ENCODE measurements at regions not wholly inside any gene's neighbourhood (a gene's known extent, or its start where the extent isn't known, plus 50 kb on each side); places are given as distances from the start of the nearest gene placed in this dataset.

DNA sequence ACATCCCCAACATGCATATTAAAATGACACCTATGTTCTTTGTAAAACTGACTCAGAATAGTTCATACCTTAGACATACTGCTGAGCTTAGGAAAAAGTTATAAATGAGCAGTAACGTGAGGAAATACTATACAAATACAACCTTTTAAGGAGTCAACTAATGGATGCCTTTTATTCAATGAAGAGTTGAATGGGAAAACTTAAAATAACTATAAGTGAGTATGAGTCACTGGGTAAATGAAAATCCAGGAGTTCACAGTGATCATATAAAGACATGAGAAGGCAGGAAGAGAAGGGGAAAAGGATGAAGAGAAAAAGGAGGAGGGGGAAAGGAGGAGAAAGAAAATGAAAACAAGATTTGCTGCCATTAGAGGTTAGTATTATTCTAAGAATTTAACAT lies 157.8 kb upstream of the PCDH15 start:
- DNase-seq (ENCODE audit: extremely low spot score, insufficient read length, low read depth) (no peak), FAIRE-seq (no peak)

DNA sequence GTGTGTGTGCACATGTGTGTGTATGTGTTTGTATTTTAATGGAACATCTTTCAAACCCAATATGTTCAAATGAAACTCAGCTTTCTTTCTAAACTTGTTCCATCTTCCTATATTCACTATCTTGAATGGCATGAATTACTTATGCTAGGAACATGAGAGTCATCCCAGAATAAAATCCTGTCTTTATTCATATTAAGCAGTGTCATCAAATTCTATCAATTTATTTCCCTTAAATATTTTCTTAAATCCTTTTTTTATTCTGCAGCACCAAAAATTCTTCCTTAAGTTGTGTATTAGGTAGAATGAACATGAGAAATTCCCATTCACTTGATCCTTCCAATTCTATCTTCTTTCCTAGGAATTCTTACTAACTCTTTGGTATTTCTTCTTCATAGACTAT lies 146.6 kb upstream of the PCDH15 start:
- no peak for FAIRE-seq
- DNase-seq (ENCODE audit: extremely low spot score, insufficient read length, low read depth): no peak

DNA sequence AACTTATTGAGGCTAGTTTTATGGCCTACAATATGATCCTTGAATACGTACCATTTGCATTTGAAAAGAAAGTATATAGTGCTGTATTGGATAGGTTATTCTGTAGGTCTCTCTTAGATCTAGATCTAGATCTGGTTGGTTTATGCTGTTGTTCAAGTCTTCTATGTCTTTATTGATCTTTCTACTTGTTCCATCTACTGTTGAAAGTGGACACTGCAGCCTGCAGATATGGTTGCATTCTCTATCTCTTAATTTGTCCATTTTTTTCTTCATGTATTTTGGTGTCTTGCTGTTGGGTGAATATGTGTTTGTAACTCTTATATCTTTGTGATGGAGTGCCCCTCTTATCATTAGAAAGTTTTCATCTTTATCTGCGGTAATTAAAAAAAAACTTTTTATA lies 139.4 kb upstream of the PCDH15 start:
- FAIRE-seq (no peak), DNase-seq (ENCODE audit: extremely low spot score, insufficient read length, low read depth) (no peak)

DNA sequence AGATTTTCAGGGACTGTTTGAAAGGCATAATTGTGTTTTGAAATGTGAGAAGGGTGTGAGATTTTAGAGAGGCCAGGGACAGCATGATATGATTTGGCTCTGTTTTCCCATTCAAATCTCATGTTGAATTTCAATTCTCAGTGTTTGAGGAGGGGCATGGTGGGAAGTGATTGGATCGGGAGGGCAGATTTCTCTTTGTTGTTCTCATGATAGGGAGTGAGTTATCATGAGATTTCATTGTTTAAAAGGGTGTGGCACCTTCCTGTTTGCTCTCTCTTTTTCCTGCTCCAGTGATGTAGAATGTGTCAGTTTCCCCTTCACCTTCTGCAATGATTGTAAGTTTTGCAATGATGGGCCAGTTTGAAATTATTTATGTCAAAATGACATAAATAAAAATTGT lies 113.0 kb upstream of the PCDH15 start:
- FAIRE-seq (no peak), DNase-seq (ENCODE audit: extremely low spot score, insufficient read length, low read depth) (no peak)

DNA sequence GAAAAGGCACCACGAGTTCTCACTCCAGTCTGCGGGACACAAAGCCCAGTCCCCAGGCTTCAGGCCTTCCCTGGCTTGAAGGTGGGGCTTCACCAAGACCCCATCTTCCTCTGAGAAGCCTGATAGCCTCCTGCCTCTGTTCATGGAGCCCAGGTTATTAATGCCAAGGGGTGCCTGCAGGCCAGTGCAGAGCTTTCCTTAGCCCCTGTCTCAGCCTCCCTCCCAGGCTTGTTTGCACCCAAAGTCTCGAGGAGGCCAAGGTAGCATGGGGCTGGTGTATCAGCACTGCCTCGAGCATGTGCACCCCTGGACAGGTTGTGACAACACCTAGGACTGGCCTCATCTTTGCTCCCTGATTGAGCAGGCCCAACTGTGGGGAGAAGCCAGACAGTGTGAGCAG lies 108.1 kb upstream of the PCDH15 start:
- no peak for FAIRE-seq
- no peak for DNase-seq (ENCODE audit: extremely low spot score, insufficient read length, low read depth)

DNA sequence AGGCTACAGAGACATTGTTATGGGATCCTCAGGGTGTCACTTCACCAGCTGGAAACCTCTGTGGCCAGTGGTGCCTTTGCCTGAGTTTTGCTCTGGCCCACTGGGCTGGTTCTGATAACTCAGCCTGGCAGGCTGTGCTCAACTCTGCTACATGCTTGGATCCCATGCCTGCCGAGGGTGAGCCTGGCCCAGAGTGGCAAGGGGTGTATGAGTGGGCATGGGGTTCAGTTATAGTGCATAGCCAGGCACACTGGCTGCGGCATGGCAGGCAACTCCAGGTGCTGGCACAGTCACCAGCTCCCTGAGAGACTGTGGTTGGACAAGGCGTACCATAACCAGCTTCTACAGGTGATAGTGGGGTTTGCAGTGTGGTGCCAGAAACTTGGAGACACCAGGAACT lies 107.0 kb upstream of the PCDH15 start:
- FAIRE-seq: no peak
- no peak for DNase-seq (ENCODE audit: extremely low spot score, insufficient read length, low read depth)

DNA sequence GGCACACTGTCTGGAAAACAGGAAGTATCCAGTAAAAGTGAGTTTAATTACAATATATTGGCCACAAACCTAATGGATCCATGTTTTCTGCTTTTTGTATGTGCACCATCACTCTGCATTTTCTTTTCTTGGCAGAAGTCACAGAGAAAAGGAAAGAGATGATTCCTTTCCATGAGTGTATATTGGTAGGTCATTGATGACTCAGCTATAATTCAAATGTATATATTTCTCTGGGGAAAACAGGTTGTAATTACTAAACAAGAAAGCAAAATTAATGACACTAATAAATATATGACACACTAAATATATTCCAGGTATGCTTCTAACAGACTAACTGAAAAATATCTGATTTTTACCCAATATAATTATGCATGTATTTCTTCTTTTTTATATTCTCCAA lies 105.9 kb upstream of the PCDH15 start:
- no peak for FAIRE-seq

DNA sequence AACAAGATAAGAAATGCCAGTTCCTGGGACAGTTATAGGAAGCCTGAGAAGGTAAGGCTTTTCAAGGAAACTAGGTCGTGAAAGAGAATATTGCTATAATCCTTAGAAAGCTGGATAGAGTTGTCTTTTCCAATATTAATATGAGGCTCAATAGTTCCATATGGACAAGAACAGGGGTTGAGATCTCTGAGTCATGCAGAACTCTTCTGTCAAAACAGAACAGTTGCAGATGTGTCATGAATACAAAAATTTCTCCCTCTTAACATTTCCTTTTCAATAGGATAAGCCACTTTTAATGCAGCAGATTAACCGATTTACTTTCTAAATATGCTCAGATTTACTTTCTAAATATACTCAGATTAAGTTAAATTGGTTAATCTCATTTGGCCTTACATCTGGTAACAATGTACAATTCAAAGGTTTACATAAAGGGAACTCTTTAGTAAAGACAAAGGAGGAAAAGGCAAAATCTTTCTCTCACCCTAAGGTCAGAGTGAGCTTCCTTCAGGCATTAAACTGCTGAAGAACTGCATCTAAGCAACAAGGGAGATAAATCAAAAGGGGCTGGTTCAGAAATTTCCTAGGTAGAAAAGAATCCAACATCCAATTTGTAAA lies 104.7 kb upstream of the PCDH15 start:
- no peak for FAIRE-seq
- DNase-seq (ENCODE audit: extremely low spot score, insufficient read length, low read depth): no peak

More for the DNA sequence above, 105.9 kb upstream of the PCDH15 start:
- no peak for DNase-seq (ENCODE audit: extremely low spot score, insufficient read length, low read depth)

DNA sequence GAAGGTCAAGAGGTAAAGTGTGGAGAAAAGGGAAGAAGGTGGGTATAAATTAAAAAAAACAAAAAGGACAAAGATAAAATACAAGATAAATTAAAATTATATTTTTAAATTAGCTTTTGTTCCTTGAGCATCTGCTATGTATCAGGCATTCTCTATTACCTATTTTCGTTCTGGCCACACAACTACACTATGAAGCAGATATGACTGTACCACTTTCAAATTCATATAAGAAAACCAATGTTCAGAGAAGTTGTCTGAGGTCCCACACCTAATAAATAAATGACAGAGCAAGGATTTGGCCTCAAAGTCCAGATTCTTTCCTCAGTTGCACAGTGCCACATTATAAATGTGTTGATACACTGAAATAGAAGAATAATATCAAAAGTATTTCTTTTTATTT lies 103.8 kb upstream of the PCDH15 start:
- FAIRE-seq: no peak

DNA sequence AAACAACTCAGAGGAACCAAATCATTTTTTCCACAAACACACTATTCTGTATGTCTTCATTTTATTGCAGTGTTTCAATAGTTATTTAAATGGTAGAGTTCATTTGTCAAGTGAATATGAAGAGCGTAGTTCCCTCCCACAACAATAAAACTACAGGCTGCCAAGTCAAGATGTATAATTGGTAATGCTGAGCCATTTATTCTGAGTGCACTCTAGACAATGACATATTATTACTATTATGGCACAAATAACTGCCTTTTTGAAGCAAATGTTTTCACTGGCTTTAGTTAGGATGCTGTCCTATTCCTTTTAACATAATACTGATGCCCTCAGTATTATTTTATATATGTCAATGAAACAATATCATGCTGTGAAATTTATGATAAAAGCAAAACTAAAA lies 102.7 kb upstream of the PCDH15 start:
- FAIRE-seq: no peak

More for the DNA sequence above, 103.8 kb upstream of the PCDH15 start:
- DNase-seq (ENCODE audit: extremely low spot score, insufficient read length, low read depth): no peak

DNA sequence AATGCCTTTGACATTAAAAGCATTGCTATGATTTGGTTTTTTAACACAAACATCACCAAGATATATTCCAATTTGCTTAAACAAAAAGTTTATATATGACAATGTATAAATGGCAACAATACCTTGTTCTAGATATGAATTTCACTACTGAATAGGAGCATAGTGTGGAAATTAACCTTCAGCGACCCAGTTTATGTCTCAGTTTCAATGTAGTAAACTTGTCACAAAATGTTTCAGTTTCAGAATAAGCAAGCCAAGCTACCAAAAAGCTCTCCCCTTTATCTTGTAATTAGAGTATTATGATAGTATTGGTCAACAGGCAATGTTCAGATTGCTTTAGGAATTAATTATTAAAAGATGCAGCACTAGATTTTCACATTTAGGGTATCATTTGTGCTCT lies 99.6 kb upstream of the PCDH15 start:
- FAIRE-seq (no peak), DNase-seq (ENCODE audit: extremely low spot score, insufficient read length, low read depth) (no peak)

More for the DNA sequence above, 102.7 kb upstream of the PCDH15 start:
- no peak for DNase-seq (ENCODE audit: extremely low spot score, insufficient read length, low read depth)

DNA sequence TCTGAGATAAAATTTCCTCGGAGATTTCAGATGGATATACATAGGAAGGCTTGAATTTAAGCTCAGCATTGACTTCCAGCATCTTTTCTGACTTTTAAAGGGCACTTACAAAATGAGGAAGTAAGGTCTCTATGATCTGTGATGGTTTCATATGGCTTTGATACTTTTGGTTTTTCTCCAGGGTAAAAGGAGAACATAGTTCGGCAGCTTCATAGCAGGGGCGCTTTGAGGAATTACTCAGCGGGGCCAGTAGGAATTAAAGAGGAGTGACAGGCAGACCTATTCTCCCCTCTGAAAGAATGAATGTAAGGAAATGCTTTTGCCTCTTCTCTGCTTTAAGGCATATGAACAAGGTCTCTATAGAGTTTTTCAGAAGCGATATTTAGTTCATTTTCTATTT lies 80.0 kb upstream of the PCDH15 start:
- FAIRE-seq: no peak
- DNase-seq (ENCODE audit: extremely low spot score, insufficient read length, low read depth): no peak

DNA sequence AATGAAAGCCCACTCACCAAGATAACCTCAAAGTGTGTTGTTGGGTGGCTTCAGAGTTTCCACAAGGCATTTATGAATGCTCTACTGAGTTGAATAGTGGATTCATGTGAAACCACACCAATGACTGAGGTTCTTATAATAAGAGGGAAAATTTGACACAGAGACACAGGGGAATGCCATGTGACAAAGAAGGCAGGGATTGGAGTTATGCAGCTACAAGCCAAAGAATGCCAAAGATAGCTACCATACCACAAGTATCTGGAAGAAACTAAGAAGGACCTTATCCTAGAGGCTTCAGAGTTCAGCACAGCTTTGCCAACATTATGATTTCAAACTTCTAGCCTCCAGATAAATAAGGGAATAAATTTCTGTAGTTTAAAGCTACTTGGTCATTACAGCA lies 68.0 kb upstream of the PCDH15 start:
- FAIRE-seq (no peak), DNase-seq (ENCODE audit: extremely low spot score, insufficient read length, low read depth) (no peak)

DNA sequence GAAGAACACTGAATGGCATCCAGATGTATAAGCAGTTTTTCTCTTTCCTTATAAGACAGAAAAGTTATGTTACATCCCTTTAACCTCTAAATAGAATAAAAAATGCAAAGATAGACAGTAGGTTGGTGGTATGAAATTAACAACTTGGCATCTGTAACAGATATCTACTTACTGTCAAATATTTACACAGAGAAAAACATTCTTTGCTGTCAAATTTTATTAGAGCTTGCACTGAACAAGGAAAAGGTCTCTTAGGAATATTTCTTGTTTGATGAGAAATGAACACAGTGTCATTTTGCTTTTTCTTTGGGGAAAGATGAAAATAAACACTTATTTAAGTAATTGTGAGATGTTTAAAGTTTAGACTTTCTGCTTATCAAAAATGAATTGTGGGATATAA lies 65.6 kb upstream of the PCDH15 start:
- DNase-seq (ENCODE audit: extremely low spot score, insufficient read length, low read depth) (no peak), FAIRE-seq (no peak)

DNA sequence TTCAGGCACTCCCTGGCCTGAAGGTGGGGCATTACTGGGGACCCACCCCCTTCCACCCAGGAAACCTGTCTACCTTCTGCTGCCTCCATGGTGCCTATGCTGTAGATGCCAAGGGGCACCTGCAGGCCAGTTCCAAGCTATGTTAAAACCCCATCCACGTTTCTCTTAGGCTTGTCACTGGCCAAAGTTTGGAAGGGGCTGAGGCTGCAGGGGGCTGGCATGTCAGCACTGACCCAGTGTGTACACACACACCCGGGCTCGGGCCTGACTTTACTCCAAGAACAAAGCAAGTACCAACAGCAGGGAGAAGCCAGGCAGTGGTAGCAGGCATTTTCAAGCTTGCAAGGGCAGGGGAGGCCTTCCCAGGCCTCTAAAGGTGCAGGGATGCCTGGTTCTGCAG lies 53.8 kb upstream of the PCDH15 start:
- FAIRE-seq (no peak), DNase-seq (ENCODE audit: extremely low spot score, insufficient read length, low read depth) (no peak)

DNA sequence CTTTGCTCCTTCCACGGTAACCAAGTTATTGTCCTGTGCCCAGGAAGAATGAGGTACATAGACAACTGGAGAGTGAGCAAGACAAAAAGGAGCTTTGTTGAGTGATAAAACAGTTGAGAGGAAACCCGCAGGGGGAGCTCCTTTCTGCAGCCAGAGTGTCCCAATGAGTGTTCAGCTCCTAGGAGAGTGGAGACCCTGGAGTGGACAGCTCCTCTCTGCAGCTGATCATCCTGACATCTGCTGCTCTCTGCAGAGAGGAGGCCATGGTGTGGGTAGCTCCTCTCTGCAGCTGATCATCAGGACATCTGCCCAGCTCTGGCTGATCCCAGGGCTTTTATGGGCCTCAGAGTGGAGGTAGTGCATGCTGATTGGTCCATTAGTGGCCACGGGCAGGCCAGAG lies 53.4 kb upstream of the PCDH15 start:
- no peak for FAIRE-seq
- DNase-seq (ENCODE audit: extremely low spot score, insufficient read length, low read depth): no peak

DNA sequence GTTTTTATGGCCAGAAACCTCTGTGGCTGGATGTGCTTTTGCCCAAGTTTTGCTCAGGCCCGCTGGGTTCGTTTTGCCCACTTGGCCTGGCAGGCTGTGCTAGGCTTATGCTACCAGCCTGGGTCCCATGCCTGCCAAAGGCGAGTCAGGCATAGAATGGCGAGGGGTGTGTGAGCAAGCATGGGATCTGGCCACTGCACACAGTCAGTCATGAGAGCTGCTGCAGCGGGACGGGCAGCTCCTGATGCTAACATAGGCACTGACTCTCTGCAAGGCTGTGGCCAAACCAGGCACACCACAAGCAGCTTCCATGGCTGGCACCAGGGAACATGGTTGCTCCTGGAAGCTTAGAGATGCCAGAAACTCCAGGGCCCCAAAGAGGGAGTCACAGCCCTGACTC lies 52.9 kb upstream of the PCDH15 start:
- no peak for DNase-seq (ENCODE audit: extremely low spot score, insufficient read length, low read depth)
- no peak for FAIRE-seq

All from GM18507 (cell line).